ENCODE measurements at regions not wholly inside any gene's neighbourhood (a gene's known extent, or its start where the extent isn't known, plus 50 kb on each side); places are given as distances from the start of the nearest gene placed in this dataset.
"Not testable (repeated sequence)": the region's sequence is repeated elsewhere in the genome, so short reads cannot be mapped to it uniquely, and the experiment has no call there.

DNA sequence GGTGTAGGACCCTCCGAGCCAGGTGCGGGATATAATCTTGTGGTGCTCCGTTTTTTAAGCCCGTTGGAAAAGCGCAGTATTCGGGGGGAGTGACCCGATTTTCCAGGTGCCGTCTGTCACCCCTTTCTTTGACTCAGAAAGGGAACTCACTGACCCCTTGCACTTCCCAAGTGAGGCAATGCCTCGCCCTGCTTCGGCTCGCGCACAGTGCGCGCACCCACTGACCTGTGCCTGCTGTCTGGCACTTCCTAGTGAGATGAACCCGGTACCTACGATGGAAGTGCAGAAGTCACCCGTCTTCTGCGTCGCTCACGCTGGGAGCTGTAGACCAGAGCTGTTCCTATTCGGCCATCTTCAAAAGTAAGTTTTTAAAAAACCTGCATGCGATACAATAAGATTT, 362.1 kb downstream of the HS3ST1 start:
- not testable (repeated sequence) for H3K18ac ChIP-seq (ENCODE audit: low read length); H2BK120ac ChIP-seq (ENCODE audit: low read depth, low read length); H3K9ac ChIP-seq (ENCODE audit: low read length); H3K4me2 ChIP-seq (ENCODE audit: low read length); H3K36me3 ChIP-seq (ENCODE audit: control insufficient read depth, insufficient read depth, low read length); H3K79me2 ChIP-seq (ENCODE audit: control insufficient read depth, insufficient read depth, low read length); H3K23ac ChIP-seq (ENCODE audit: low read length); H3K27ac ChIP-seq (ENCODE audit: low read depth, low read length); H4K8ac ChIP-seq (ENCODE audit: low read depth, low read length); H3K4me1 ChIP-seq (ENCODE audit: control insufficient read depth, low read depth, low read length); H2BK5ac ChIP-seq (ENCODE audit: low read length); H2AK5ac ChIP-seq (ENCODE audit: low read length); H3K79me1 ChIP-seq (ENCODE audit: low read length); DNase-seq; H3K4me3 ChIP-seq (ENCODE audit: low read length); H3K27me3 ChIP-seq (ENCODE audit: insufficient read depth, low read length, poor library complexity); H4K5ac ChIP-seq (ENCODE audit: low read length)
- Histone ChIP-seq H3K4ac (ENCODE audit: low read depth, low read length) (peak overlapping the region; percentile 7), H2BK15ac (replicated peaks; ENCODE audit: low read depth) (peak overlapping the region; percentile 36), H3K56ac (ENCODE audit: low read length) (peak overlapping the region; percentile 42)
- no CpG with 5 or more reads among the region's 22 CpGs for WGBS (ENCODE audit: extremely low coverage, insufficient coverage, low lambda C conversion rate)

DNA sequence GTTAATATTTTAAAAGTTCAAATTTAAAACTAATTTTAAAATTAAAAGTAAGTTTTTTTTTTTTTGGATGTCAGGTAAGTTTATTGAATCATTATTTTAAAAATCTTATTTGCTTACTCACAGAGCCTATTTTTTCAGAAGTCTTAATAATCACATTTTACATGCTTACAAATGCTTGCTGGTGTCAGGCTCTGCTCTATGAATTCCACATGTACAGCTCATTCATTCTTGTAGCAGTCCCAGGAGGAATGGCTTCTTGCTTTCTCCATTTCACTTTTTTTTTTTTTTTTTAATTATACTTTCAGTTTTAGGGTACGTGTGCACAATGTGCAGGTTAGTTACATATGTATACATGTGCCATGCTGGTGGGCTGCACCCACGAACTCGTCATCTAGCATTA, 368.1 kb downstream of the HS3ST1 start:
- not testable (repeated sequence) for H2BK15ac ChIP-seq (replicated peaks; ENCODE audit: low read depth); H2AK5ac ChIP-seq (ENCODE audit: low read length); H2BK120ac ChIP-seq (ENCODE audit: low read depth, low read length); H3K79me2 ChIP-seq (ENCODE audit: control insufficient read depth, insufficient read depth, low read length); H3K4me3 ChIP-seq (ENCODE audit: low read length); H3K23ac ChIP-seq (ENCODE audit: low read length); H4K8ac ChIP-seq (ENCODE audit: low read depth, low read length); H2BK5ac ChIP-seq (ENCODE audit: low read length); H3K27me3 ChIP-seq (ENCODE audit: insufficient read depth, low read length, poor library complexity); H3K79me1 ChIP-seq (ENCODE audit: low read length); H3K4ac ChIP-seq (ENCODE audit: low read depth, low read length); H3K36me3 ChIP-seq (ENCODE audit: control insufficient read depth, insufficient read depth, low read length); H3K56ac ChIP-seq (ENCODE audit: low read length); H3K27ac ChIP-seq (ENCODE audit: low read depth, low read length); H3K4me2 ChIP-seq (ENCODE audit: low read length); H3K4me1 ChIP-seq (ENCODE audit: control insufficient read depth, low read depth, low read length); H4K5ac ChIP-seq (ENCODE audit: low read length); H3K9ac ChIP-seq (ENCODE audit: low read length); DNase-seq; H3K18ac ChIP-seq (ENCODE audit: low read length)
- WGBS (ENCODE audit: extremely low coverage, insufficient coverage, low lambda C conversion rate), result no CpG with 5 or more reads among the region's 3 CpGs

DNA sequence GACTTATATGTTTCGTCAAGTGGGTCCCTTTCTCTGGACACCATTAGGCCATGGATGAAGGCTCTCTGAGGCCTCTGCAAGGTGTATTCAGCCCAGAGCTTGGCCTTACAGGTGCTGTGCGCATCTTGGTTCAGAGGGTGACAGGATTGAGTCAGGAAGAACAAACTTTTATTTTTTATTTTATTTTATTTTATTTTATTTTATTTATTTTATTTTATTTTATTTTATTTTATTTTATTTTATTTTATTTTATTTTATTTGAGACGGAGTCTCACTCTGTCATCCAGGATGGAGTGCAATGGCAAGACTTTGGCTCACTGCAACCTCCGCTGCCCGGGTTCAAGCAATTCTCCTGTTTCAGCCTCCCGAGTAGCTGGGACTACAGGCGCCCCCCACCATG, 370.4 kb upstream of the CLNK start:
- not testable (repeated sequence) for H3K27ac ChIP-seq (ENCODE audit: low read depth, low read length); H3K23ac ChIP-seq (ENCODE audit: low read length); H3K4me2 ChIP-seq (ENCODE audit: low read length); H2BK15ac ChIP-seq (replicated peaks; ENCODE audit: low read depth); H3K27me3 ChIP-seq (ENCODE audit: insufficient read depth, low read length, poor library complexity); H4K5ac ChIP-seq (ENCODE audit: low read length); H4K8ac ChIP-seq (ENCODE audit: low read depth, low read length); H3K4me3 ChIP-seq (ENCODE audit: low read length); H2BK5ac ChIP-seq (ENCODE audit: low read length); H3K36me3 ChIP-seq (ENCODE audit: control insufficient read depth, insufficient read depth, low read length); H3K79me2 ChIP-seq (ENCODE audit: control insufficient read depth, insufficient read depth, low read length); DNase-seq; H2BK120ac ChIP-seq (ENCODE audit: low read depth, low read length); H3K18ac ChIP-seq (ENCODE audit: low read length); H3K4ac ChIP-seq (ENCODE audit: low read depth, low read length); H3K4me1 ChIP-seq (ENCODE audit: control insufficient read depth, low read depth, low read length); H3K56ac ChIP-seq (ENCODE audit: low read length); H3K9ac ChIP-seq (ENCODE audit: low read length); H2AK5ac ChIP-seq (ENCODE audit: low read length); H3K79me1 ChIP-seq (ENCODE audit: low read length)
- WGBS (ENCODE audit: extremely low coverage, insufficient coverage, low lambda C conversion rate), result no CpG with 5 or more reads among the region's 7 CpGs

DNA sequence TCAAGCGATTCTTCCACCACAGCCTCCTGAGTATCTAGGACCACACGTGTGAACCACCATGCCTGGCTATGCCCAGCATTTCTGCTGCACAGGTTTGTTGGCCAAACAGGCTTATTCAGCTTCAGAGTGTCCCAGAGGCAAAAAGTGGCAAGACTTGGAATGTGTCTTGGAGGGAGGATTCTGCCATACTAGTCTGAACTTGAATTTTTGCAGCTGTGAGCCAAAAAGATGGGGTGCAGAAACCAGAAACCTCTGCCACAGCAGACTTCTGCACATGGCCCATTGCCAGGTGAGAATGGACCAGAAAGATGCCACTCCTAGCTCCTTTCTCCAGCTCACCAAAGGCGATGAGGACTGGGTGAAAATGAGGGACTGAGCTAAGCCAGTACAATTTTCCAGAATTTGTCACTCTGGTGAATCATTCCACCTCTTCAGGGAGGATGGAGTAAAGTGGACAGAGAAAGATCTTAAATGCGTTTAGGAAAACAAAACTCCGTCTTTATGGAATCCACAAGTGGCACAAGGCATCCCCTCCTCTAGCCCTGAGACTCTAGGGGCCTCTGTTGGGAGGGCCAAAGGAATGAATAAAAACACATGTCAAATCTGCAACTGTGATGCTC, 369.1 kb upstream of the CLNK start:
- Histone ChIP-seq H3K4me3 (ENCODE audit: low read length) (no peak overlapping the region), H3K4me2 (ENCODE audit: low read length) (no peak overlapping the region), H3K4ac (ENCODE audit: low read depth, low read length) (no peak overlapping the region), H3K18ac (ENCODE audit: low read length) (no peak overlapping the region), H3K23ac (ENCODE audit: low read length) (no peak overlapping the region), H3K56ac (ENCODE audit: low read length) (no peak overlapping the region), H3K4me1 (ENCODE audit: control insufficient read depth, low read depth, low read length) (no peaks in the 10 kb centered on the region), H3K79me1 (ENCODE audit: low read length) (no peaks in the 10 kb centered on the region), H2BK120ac (ENCODE audit: low read depth, low read length) (no peak overlapping the region), H2AK5ac (ENCODE audit: low read length) (no peak overlapping the region), H3K9ac (ENCODE audit: low read length) (no peak overlapping the region), H4K8ac (ENCODE audit: low read depth, low read length) (no peak overlapping the region), H2BK5ac (ENCODE audit: low read length) (no peak overlapping the region), H4K5ac (ENCODE audit: low read length) (no peak overlapping the region), H3K27ac (ENCODE audit: low read depth, low read length) (no peak overlapping the region), H3K79me2 (ENCODE audit: control insufficient read depth, insufficient read depth, low read length) (no peaks in the 10 kb centered on the region), H3K36me3 (ENCODE audit: control insufficient read depth, insufficient read depth, low read length) (no peaks in the 10 kb centered on the region), H3K27me3 (ENCODE audit: insufficient read depth, low read length, poor library complexity) (no peaks in the 10 kb centered on the region), H2BK15ac (replicated peaks; ENCODE audit: low read depth) (no peak overlapping the region)
- no CpG with 5 or more reads among the region's 5 CpGs for WGBS (ENCODE audit: extremely low coverage, insufficient coverage, low lambda C conversion rate)
- no peak for DNase-seq

DNA sequence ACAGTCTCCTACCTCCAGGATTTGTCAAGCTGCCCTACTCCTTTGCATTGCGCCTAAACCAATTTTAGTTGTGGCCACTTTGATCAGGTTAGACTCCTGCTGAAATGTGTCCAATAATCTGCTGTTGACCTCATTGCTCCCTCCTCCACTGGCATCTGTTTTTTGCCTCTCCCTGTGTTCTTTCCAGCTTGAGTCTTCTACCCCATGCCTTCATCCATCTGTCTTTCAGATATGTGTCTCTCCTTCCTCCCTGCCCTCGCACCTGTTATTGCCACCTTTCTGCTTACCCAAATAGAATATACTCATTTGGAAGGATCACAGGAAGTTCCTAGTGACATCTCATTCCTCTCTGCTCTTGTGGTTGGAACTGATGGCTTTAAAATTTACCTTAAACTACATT, 366.6 kb upstream of the CLNK start:
- DNase-seq, result no peak
- no peaks in the 10 kb centered on the region for H3K4me1 ChIP-seq (ENCODE audit: control insufficient read depth, low read depth, low read length)
- no peaks in the 10 kb centered on the region for H3K79me1 ChIP-seq (ENCODE audit: low read length)
- H2AK5ac ChIP-seq (ENCODE audit: low read length), result no peak overlapping the region
- no peak overlapping the region for H2BK5ac ChIP-seq (ENCODE audit: low read length)
- H3K79me2 ChIP-seq (ENCODE audit: control insufficient read depth, insufficient read depth, low read length), result no peaks in the 10 kb centered on the region
- no peak overlapping the region for H3K56ac ChIP-seq (ENCODE audit: low read length)
- H3K9ac ChIP-seq (ENCODE audit: low read length), result no peak overlapping the region
- H2BK15ac ChIP-seq (replicated peaks; ENCODE audit: low read depth), result no peak overlapping the region
- H3K18ac ChIP-seq (ENCODE audit: low read length), result no peak overlapping the region
- H3K4ac ChIP-seq (ENCODE audit: low read depth, low read length), result no peak overlapping the region
- H3K27me3 ChIP-seq (ENCODE audit: insufficient read depth, low read length, poor library complexity), result no peaks in the 10 kb centered on the region
- H4K5ac ChIP-seq (ENCODE audit: low read length), result no peak overlapping the region
- no peak overlapping the region for H3K4me2 ChIP-seq (ENCODE audit: low read length)
- H4K8ac ChIP-seq (ENCODE audit: low read depth, low read length), result no peak overlapping the region
- H2BK120ac ChIP-seq (ENCODE audit: low read depth, low read length), result no peak overlapping the region
- H3K36me3 ChIP-seq (ENCODE audit: control insufficient read depth, insufficient read depth, low read length), result no peaks in the 10 kb centered on the region
- H3K23ac ChIP-seq (ENCODE audit: low read length), result no peak overlapping the region
- no peak overlapping the region for H3K27ac ChIP-seq (ENCODE audit: low read depth, low read length)
- no peak overlapping the region for H3K4me3 ChIP-seq (ENCODE audit: low read length)
- no CpG with 5 or more reads among the region's 2 CpGs for WGBS (ENCODE audit: extremely low coverage, insufficient coverage, low lambda C conversion rate)

DNA sequence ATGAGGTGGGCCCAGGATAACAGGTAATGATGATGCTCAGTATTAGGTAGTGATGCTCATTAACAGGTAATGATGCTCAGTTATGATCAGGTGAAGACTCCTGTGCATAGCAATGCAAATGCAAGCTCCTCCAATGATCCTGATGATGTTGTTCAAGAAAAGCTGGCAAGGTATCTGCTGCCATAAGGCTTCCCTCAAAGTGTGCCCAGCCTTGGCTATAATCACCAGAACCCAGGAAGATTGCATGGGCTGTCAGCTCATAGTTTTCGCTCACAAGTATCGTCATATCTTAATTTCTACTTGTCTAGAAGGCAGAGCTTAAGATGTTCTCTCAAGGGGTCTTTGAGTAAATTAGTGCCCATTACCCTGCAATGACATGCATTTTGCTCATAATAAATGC, 366.2 kb upstream of the CLNK start:
- Histone ChIP-seq H3K27ac (ENCODE audit: low read depth, low read length) (no peak overlapping the region), H3K4me3 (ENCODE audit: low read length) (no peak overlapping the region), H3K4ac (ENCODE audit: low read depth, low read length) (no peak overlapping the region), H3K9ac (ENCODE audit: low read length) (no peak overlapping the region), H3K79me1 (ENCODE audit: low read length) (no peaks in the 10 kb centered on the region), H2BK15ac (replicated peaks; ENCODE audit: low read depth) (no peak overlapping the region), H2BK5ac (ENCODE audit: low read length) (no peak overlapping the region), H3K79me2 (ENCODE audit: control insufficient read depth, insufficient read depth, low read length) (no peaks in the 10 kb centered on the region), H3K18ac (ENCODE audit: low read length) (no peak overlapping the region), H3K4me2 (ENCODE audit: low read length) (no peak overlapping the region), H4K8ac (ENCODE audit: low read depth, low read length) (no peak overlapping the region), H2AK5ac (ENCODE audit: low read length) (no peak overlapping the region), H4K5ac (ENCODE audit: low read length) (no peak overlapping the region), H3K36me3 (ENCODE audit: control insufficient read depth, insufficient read depth, low read length) (no peaks in the 10 kb centered on the region), H3K56ac (ENCODE audit: low read length) (no peak overlapping the region), H2BK120ac (ENCODE audit: low read depth, low read length) (no peak overlapping the region), H3K23ac (ENCODE audit: low read length) (no peak overlapping the region), H3K4me1 (ENCODE audit: control insufficient read depth, low read depth, low read length) (no peaks in the 10 kb centered on the region), H3K27me3 (ENCODE audit: insufficient read depth, low read length, poor library complexity) (no peaks in the 10 kb centered on the region)
- no peak for DNase-seq
- WGBS (ENCODE audit: extremely low coverage, insufficient coverage, low lambda C conversion rate), result no CpG with 5 or more reads among the region's 2 CpGs

Measured in mesendoderm (in vitro differentiated cells).